Natural killer cell (primary cell): ENCODE measurements at regions not wholly inside any gene's neighbourhood (a gene's known extent, or its start where the extent isn't known, plus 50 kb on each side); places are given as distances from the start of the nearest gene placed in this dataset.

Source experiments
- ATAC-seq, 3 donors: fragments of 150-1000 bp in 2 of 3; fragments of 200-7000 bp in 1 of 3; cut with Tn5 transposase; 1 replicate in 1 of 3; 2 replicates in 2 of 3; pipeline ENCODE4 v1.10.0; 2021; ENCODE audit warnings: mild to moderate bottlenecking in 2 of 3, moderate library complexity in 2 of 3
- DNase-seq, 2 donors: peaks; one replicate each; pipeline versions ENCODE4 v3.0.0 to v3.0.0-alpha.2; 2013 to 2021; ENCODE audit warnings: mixed read lengths in 1 of 2
- H3K27ac ChIP-seq: one replicate; pipeline ENCODE4 v1.5.1; 2013; ENCODE audit warnings: mild to moderate bottlenecking, low read length
- H3K27me3 ChIP-seq: one replicate; pipeline ENCODE4 v1.6.1; 2013; ENCODE audit warnings: low read length; ENCODE audit not compliant: control insufficient read depth, insufficient read depth
- H3K36me3 ChIP-seq: one replicate; pipeline ENCODE4 v1.6.1; 2013; ENCODE audit warnings: low read length; ENCODE audit not compliant: control insufficient read depth, insufficient read depth
- H3K4me1 ChIP-seq: one replicate; pipeline ENCODE4 v1.6.1; 2013; ENCODE audit warnings: low read length; ENCODE audit not compliant: control insufficient read depth, insufficient read depth
- H3K4me3 ChIP-seq: one replicate; pipeline ENCODE4 v1.5.1; 2013; ENCODE audit warnings: low read length
- H3K9me3 ChIP-seq: one replicate; pipeline ENCODE4 v1.6.1; 2013; ENCODE audit warnings: low read length; ENCODE audit not compliant: control insufficient read depth, insufficient read depth
- H3K27ac Mint-ChIP-seq, 2 donors: one replicate each; pipeline ENCODE4 v1.8.0; 2022; ENCODE audit warnings: mild to moderate bottlenecking in 2 of 2, mixed read lengths in 2 of 2, moderate library complexity in 1 of 2
- H3K27me3 Mint-ChIP-seq, 2 donors: one replicate each; pipeline ENCODE4 v1.8.0; 2022; ENCODE audit warnings: low read depth in 2 of 2, mixed read lengths in 2 of 2
- H3K36me3 Mint-ChIP-seq: one replicate; pipeline ENCODE4 v1.8.0; 2022; ENCODE audit warnings: mixed read lengths
- H3K4me1 Mint-ChIP-seq, 2 donors: one replicate each; pipeline ENCODE4 v1.8.0; 2022; ENCODE audit warnings: mixed read lengths in 2 of 2
- H3K4me3 Mint-ChIP-seq: one replicate; pipeline ENCODE4 v1.8.0; 2022; ENCODE audit warnings: mild to moderate bottlenecking, moderate library complexity, mixed read lengths
- H3K9me3 Mint-ChIP-seq, 2 donors: one replicate each; pipeline ENCODE4 v1.8.0; 2022; ENCODE audit warnings: mixed read lengths in 2 of 2
- CTCF ChIP-seq: fragments of 200-600 bp; IDR thresholded peaks from one replicate; pipeline ENCODE4 v1.8.0; 2022; ENCODE audit warnings: antibody characterized with exemption
- WGBS: methylation state at CpG from one replicate; pipeline ENCODE4 v1.1.7; 2013; ENCODE audit warnings: missing lambda C conversion rate; ENCODE audit not compliant: insufficient coverage; 5-methylcytosine and 5-hydroxymethylcytosine counted together
- intact Hi-C: fragments of 100-400 bp; cut with micrococcal nuclease; formaldehyde crosslinking; loops from one replicate; pipeline ENCODE4 v1.14.2; 2022

- H3K36me3 ChIP-seq, result no peaks in the 10 kb centered on the region
- no peaks in the 10 kb centered on the region for H3K4me1 ChIP-seq
- H3K9me3 ChIP-seq, result no peaks in the 10 kb centered on the region
- H3K36me3 Mint-ChIP-seq, result peaks cover 5% of the 10 kb centered on the region
- no peak overlapping the region for H3K4me3 ChIP-seq
- H3K9me3 Mint-ChIP-seq, result peaks cover 16 to 19% of the 10 kb centered on the region in 2 donors
- no peak overlapping the region for H3K27ac ChIP-seq
- 98% methylated on average over 3 of the region's 3 CpGs for WGBS
- intact Hi-C loops, result no loop called here
- no peak for TF ChIP-seq CTCF
- H3K27ac Mint-ChIP-seq, result no peak overlapping the region
- no peaks in the 10 kb centered on the region for H3K27me3 Mint-ChIP-seq
- no peak overlapping the region for H3K4me3 Mint-ChIP-seq
- DNase-seq, result no peak
- no peak for ATAC-seq
- H3K4me1 Mint-ChIP-seq, result no peaks in the 10 kb centered on the region
- no peaks in the 10 kb centered on the region for H3K27me3 ChIP-seq
These were observed 263.1 kb downstream of the TBX18 start for GRCh38 chr6:84501315-84501714.

- H3K27ac ChIP-seq, result no peak overlapping the region
- H3K27ac Mint-ChIP-seq, result no peak overlapping the region
- H3K36me3 ChIP-seq, result no peaks in the 10 kb centered on the region
- WGBS, result 82% methylated on average over 2 of the region's 3 CpGs
- no peaks in the 10 kb centered on the region for H3K4me1 Mint-ChIP-seq
- H3K4me1 ChIP-seq, result no peaks in the 10 kb centered on the region
- H3K27me3 Mint-ChIP-seq, result no peaks in the 10 kb centered on the region
- DNase-seq (no peak), ATAC-seq (no peak)
- H3K4me3 ChIP-seq, result no peak overlapping the region
- no peaks in the 10 kb centered on the region for H3K9me3 ChIP-seq
- H3K36me3 Mint-ChIP-seq, result peaks cover 5% of the 10 kb centered on the region
- intact Hi-C loops, result no loop called here
- peaks cover 16 to 23% of the 10 kb centered on the region in 2 donors for H3K9me3 Mint-ChIP-seq
- no peak for TF ChIP-seq CTCF
- no peaks in the 10 kb centered on the region for H3K27me3 ChIP-seq
- H3K4me3 Mint-ChIP-seq, result no peak overlapping the region
These were observed 263.7 kb downstream of the TBX18 start for GRCh38 chr6:84500726-84501125.

- no peaks in the 10 kb centered on the region for H3K4me1 Mint-ChIP-seq
- DNase-seq, result no peak
- peaks cover 16 to 23% of the 10 kb centered on the region in 2 donors for H3K9me3 Mint-ChIP-seq
- no peak overlapping the region for H3K4me3 ChIP-seq
- no peaks in the 10 kb centered on the region for H3K27me3 Mint-ChIP-seq
- no peak for ATAC-seq
- H3K36me3 ChIP-seq, result no peaks in the 10 kb centered on the region
- H3K9me3 ChIP-seq, result no peaks in the 10 kb centered on the region
- H3K4me1 ChIP-seq, result no peaks in the 10 kb centered on the region
- TF ChIP-seq CTCF, result no peak
- no peak overlapping the region for H3K4me3 Mint-ChIP-seq
- intact Hi-C loops, result no loop called here
- 81% methylated on average over 2 of the region's 2 CpGs for WGBS
- H3K27ac ChIP-seq, result no peak overlapping the region
- peaks cover 5% of the 10 kb centered on the region for H3K36me3 Mint-ChIP-seq
- H3K27ac Mint-ChIP-seq, result no peak overlapping the region
- H3K27me3 ChIP-seq, result no peaks in the 10 kb centered on the region
These were observed 265.5 kb downstream of the TBX18 start for GRCh38 chr6:84498905-84499304.
